IPS-20b (cell line): ENCODE measurements at regions not wholly inside any gene's neighbourhood (a gene's known extent, or its start where the extent isn't known, plus 50 kb on each side); places are given as distances from the start of the nearest gene placed in this dataset.

Source experiments
- H3K27ac ChIP-seq: one replicate; pipeline ENCODE4 v1.5.1; 2013; ENCODE audit warnings: low read length
- H3K27me3 ChIP-seq: 2 replicates; pipeline ENCODE4 v1.6.1; 2013; ENCODE audit warnings: mild to moderate bottlenecking, low read length, inconsistent platforms; ENCODE audit not compliant: insufficient read depth
- H3K36me3 ChIP-seq: 2 replicates; pipeline ENCODE4 v1.6.1; 2013; ENCODE audit warnings: low read depth, mild to moderate bottlenecking, inconsistent platforms, low read length, moderate library complexity; ENCODE audit not compliant: insufficient read depth
- H3K4me1 ChIP-seq: 2 replicates; pipeline ENCODE4 v1.6.1; 2013; ENCODE audit warnings: mild to moderate bottlenecking, control low read depth, inconsistent platforms, low read length, moderate library complexity; ENCODE audit not compliant: insufficient read depth
- H3K4me3 ChIP-seq: 2 replicates; pipeline ENCODE4 v1.5.1; 2013; ENCODE audit warnings: mild to moderate bottlenecking, low read length, inconsistent platforms
- H3K9ac ChIP-seq: 2 replicates; pipeline ENCODE4 v1.6.1; 2013; ENCODE audit warnings: low read depth, mild to moderate bottlenecking, inconsistent platforms, low read length, moderate library complexity
- H3K9me3 ChIP-seq: 2 replicates; pipeline ENCODE4 v1.6.1; 2013; ENCODE audit warnings: mild to moderate bottlenecking, low read depth, low read length, inconsistent platforms; ENCODE audit not compliant: insufficient read depth

- H3K9me3 ChIP-seq, result no peaks in the 10 kb centered on the region
- peaks cover 4% of the 10 kb centered on the region; the same call in 1 of the 2 replicates for H3K27me3 ChIP-seq
- no peaks in the 10 kb centered on the region for H3K36me3 ChIP-seq
- H3K4me3 ChIP-seq, result no peak overlapping the region
- no peak overlapping the region for H3K27ac ChIP-seq
- H3K4me1 ChIP-seq, result no peaks in the 10 kb centered on the region
- no peak overlapping the region for H3K9ac ChIP-seq
Observed at GRCh38 chr17:34717092-34717491, 137.7 kb downstream of the TMEM132E start.

- H3K36me3 ChIP-seq, result no peaks in the 10 kb centered on the region
- no peaks in the 10 kb centered on the region for H3K9me3 ChIP-seq
Observed at GRCh38 chr17:34716291-34716690, 136.9 kb downstream of the TMEM132E start.

GRCh38 chr17:34715504-34715903, 136.1 kb downstream of the TMEM132E start:
- Histone ChIP-seq H3K4me3 (no peak overlapping the region), H3K9me3 (no peaks in the 10 kb centered on the region), H3K36me3 (no peaks in the 10 kb centered on the region), H3K9ac (no peak overlapping the region), H3K27ac (no peak overlapping the region), H3K27me3 (peaks cover 4% of the 10 kb centered on the region; the same call in 1 of the 2 replicates), H3K4me1 (no peaks in the 10 kb centered on the region)

More at GRCh38 chr17:34716291-34716690, 136.9 kb downstream of the TMEM132E start:
- Histone ChIP-seq H3K27ac (no peak overlapping the region), H3K4me3 (no peak overlapping the region), H3K9ac (no peak overlapping the region), H3K27me3 (peaks cover 4% of the 10 kb centered on the region; the same call in 1 of the 2 replicates), H3K4me1 (no peaks in the 10 kb centered on the region)

GRCh38 chr17:34714475-34715410, 135.4 kb downstream of the TMEM132E start:
- H3K27me3 ChIP-seq, result peaks cover 4% of the 10 kb centered on the region; the same call in 1 of the 2 replicates
- H3K4me1 ChIP-seq, result no peaks in the 10 kb centered on the region
- no peaks in the 10 kb centered on the region for H3K36me3 ChIP-seq
- no peaks in the 10 kb centered on the region for H3K9me3 ChIP-seq
- no peak overlapping the region for H3K4me3 ChIP-seq
- H3K27ac ChIP-seq, result no peak overlapping the region
- H3K9ac ChIP-seq, result no peak overlapping the region

GRCh38 chr17:34713687-34714086, 134.3 kb downstream of the TMEM132E start:
- H3K36me3 ChIP-seq, result no peaks in the 10 kb centered on the region
- H3K4me3 ChIP-seq, result no peak overlapping the region
- H3K27ac ChIP-seq, result no peak overlapping the region
- no peaks in the 10 kb centered on the region for H3K9me3 ChIP-seq
- H3K27me3 ChIP-seq, result peaks cover 4% of the 10 kb centered on the region; the same call in 1 of the 2 replicates
- H3K9ac ChIP-seq, result no peak overlapping the region
- no peaks in the 10 kb centered on the region for H3K4me1 ChIP-seq

GRCh38 chr17:34712481-34713195, 133.3 kb downstream of the TMEM132E start:
- H3K27me3 ChIP-seq, result peaks cover 4% of the 10 kb centered on the region; the same call in 1 of the 2 replicates
- H3K36me3 ChIP-seq, result no peaks in the 10 kb centered on the region
- H3K9ac ChIP-seq, result no peak overlapping the region
- no peaks in the 10 kb centered on the region for H3K9me3 ChIP-seq
- no peaks in the 10 kb centered on the region for H3K4me1 ChIP-seq
- no peak overlapping the region for H3K4me3 ChIP-seq
- H3K27ac ChIP-seq, result no peak overlapping the region

GRCh38 chr17:34711646-34712045, 132.3 kb downstream of the TMEM132E start:
- Histone ChIP-seq H3K9me3 (no peaks in the 10 kb centered on the region), H3K27me3 (peaks cover 4% of the 10 kb centered on the region; the same call in 1 of the 2 replicates), H3K9ac (no peak overlapping the region), H3K4me1 (no peaks in the 10 kb centered on the region), H3K4me3 (no peak overlapping the region), H3K27ac (no peak overlapping the region), H3K36me3 (no peaks in the 10 kb centered on the region)

- no peak overlapping the region for H3K27ac ChIP-seq
- no peaks in the 10 kb centered on the region for H3K9me3 ChIP-seq
- H3K4me3 ChIP-seq, result no peak overlapping the region
- H3K36me3 ChIP-seq, result no peaks in the 10 kb centered on the region
- H3K27me3 ChIP-seq, result peaks cover 4% of the 10 kb centered on the region; the same call in 1 of the 2 replicates
- H3K4me1 ChIP-seq, result no peaks in the 10 kb centered on the region
- no peak overlapping the region for H3K9ac ChIP-seq
Observed at GRCh38 chr17:34710226-34710625, 130.8 kb downstream of the TMEM132E start.

GRCh38 chr17:34709158-34709754, 129.9 kb downstream of the TMEM132E start:
- Histone ChIP-seq H3K36me3 (no peaks in the 10 kb centered on the region), H3K4me1 (no peaks in the 10 kb centered on the region), H3K9ac (no peak overlapping the region), H3K4me3 (no peak overlapping the region), H3K27ac (no peak overlapping the region), H3K27me3 (peaks cover 4% of the 10 kb centered on the region; the same call in 1 of the 2 replicates), H3K9me3 (no peaks in the 10 kb centered on the region)

GRCh38 chr17:34706029-34706428, 126.6 kb downstream of the TMEM132E start:
- H3K4me1 ChIP-seq, result no peaks in the 10 kb centered on the region
- no peaks in the 10 kb centered on the region for H3K36me3 ChIP-seq
- peaks cover 8% of the 10 kb centered on the region for H3K27me3 ChIP-seq
- no peak overlapping the region for H3K27ac ChIP-seq
- H3K9ac ChIP-seq, result no peak overlapping the region
- H3K4me3 ChIP-seq, result no peak overlapping the region
- H3K9me3 ChIP-seq, result no peaks in the 10 kb centered on the region

GRCh38 chr17:34703533-34703932, 124.2 kb downstream of the TMEM132E start:
- Histone ChIP-seq H3K4me3 (no peak overlapping the region), H3K36me3 (no peaks in the 10 kb centered on the region), H3K4me1 (no peaks in the 10 kb centered on the region), H3K27me3 (peaks cover 21% of the 10 kb centered on the region), H3K9me3 (no peaks in the 10 kb centered on the region), H3K9ac (no peak overlapping the region), H3K27ac (no peak overlapping the region)
